KOPT-K1 (cell line): ENCODE measurements at regions not wholly inside any gene's neighbourhood (a gene's known extent, or its start where the extent isn't known, plus 50 kb on each side); places are given as distances from the start of the nearest gene placed in this dataset.
"Not testable (repeated sequence)": the region's sequence is repeated elsewhere in the genome, so short reads cannot be mapped to it uniquely, and the experiment has no call there.

Experiments used
- H3K27ac ChIP-seq: fragments of 200-600 bp; sonication (generic); 2 replicates; pipeline ENCODE4 v1.5.1; 2016; ENCODE audit warnings: antibody characterized with exemption, mild to moderate bottlenecking, low read depth, low read length; ENCODE audit not compliant: poor library complexity, severe bottlenecking
- H3K36me3 ChIP-seq: fragments of 200-600 bp; sonication (generic); 2 replicates; pipeline ENCODE4 v1.5.1; 2017; ENCODE audit warnings: antibody characterized with exemption, mild to moderate bottlenecking, low read length, moderate library complexity; ENCODE audit not compliant: insufficient read depth
- H3K9me3 ChIP-seq: fragments of 200-600 bp; sonication (generic); 2 replicates; pipeline ENCODE4 v1.5.1; 2017; ENCODE audit warnings: antibody characterized with exemption, low read length, mild to moderate bottlenecking; ENCODE audit not compliant: insufficient read depth, poor library complexity, severe bottlenecking

DNA sequence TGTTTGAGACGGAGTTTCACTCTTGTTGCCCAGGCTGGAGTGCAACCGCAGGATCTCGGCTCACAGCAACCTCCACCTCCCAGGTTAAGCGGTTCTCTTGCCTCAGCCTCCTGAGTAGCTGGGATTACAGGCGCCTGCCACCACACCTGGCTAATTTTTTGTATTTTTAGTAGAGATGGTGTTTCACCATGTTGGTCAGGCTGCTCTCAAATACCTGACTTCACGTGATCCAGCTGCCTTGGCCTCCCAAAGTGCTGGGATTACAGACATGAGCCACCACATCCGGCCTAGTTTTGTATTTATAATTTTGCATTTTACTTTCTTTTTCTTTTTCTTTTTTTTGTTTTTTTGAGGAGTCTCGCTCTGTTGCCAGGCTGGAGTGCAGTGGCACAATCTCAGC is 85.3 kb upstream of the LARP1 start:
- not testable (repeated sequence) for H3K36me3 ChIP-seq, H3K27ac ChIP-seq
- H3K9me3 ChIP-seq: peaks cover 14% of the 10 kb centered on the region

DNA sequence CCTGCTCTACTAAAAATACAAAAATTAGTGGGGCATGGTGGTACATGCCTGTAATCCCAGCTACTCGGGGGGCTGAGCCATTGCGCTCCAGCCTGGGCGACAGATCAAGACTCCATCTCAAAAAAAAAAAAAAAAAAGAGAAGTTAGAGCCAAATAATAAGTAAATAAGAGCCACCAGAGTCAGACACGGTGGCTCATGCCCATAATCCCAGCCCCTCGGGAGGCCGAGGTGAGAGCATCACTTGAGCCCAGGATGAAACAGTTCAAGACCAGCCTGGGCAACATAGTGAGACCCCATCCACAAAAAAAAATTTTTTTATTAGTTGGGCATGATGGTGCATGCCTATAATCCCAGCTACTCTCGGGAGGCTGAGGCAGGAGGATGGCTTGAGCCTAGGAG is 85.8 kb upstream of the LARP1 start:
- no peaks in the 10 kb centered on the region for H3K36me3 ChIP-seq
- peaks cover 19% of the 10 kb centered on the region for H3K9me3 ChIP-seq
- no peak overlapping the region for H3K27ac ChIP-seq

DNA sequence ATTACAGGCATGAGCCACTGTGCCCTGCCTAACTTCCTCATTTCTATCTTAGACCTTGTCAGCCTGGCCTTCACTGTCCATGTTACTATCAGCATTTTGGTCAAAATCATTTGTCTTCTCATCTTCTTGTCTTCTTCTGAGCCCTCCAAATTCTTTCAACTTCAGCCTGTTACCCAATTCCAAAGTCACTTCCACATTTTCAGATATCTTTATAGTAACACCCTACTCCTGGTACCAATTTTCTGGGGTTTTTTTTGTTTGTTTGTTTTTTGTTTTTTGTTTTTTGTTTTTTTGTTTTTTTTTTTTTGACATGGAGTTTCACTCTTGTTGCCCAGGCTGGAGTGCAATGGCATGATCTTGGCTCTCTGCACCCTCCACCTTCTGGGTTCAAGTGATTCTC is 90.3 kb upstream of the LARP1 start:
- Histone ChIP-seq H3K9me3 (peaks cover 31% of the 10 kb centered on the region), H3K27ac (no peak overlapping the region), H3K36me3 (no peaks in the 10 kb centered on the region)

- Histone ChIP-seq H3K9me3 (peaks cover 31% of the 10 kb centered on the region), H3K27ac (no peak overlapping the region), H3K36me3 (no peaks in the 10 kb centered on the region)
Measured at GRCh38 chr5:154663424-154663823, 91.8 kb upstream of the LARP1 start.

GRCh38 chr5:154654486-154655371 is 100.4 kb upstream of the LARP1 start:
- Histone ChIP-seq H3K9me3 (no peaks in the 10 kb centered on the region), H3K27ac (peak overlapping the region; percentile 15), H3K36me3 (no peaks in the 10 kb centered on the region)

DNA sequence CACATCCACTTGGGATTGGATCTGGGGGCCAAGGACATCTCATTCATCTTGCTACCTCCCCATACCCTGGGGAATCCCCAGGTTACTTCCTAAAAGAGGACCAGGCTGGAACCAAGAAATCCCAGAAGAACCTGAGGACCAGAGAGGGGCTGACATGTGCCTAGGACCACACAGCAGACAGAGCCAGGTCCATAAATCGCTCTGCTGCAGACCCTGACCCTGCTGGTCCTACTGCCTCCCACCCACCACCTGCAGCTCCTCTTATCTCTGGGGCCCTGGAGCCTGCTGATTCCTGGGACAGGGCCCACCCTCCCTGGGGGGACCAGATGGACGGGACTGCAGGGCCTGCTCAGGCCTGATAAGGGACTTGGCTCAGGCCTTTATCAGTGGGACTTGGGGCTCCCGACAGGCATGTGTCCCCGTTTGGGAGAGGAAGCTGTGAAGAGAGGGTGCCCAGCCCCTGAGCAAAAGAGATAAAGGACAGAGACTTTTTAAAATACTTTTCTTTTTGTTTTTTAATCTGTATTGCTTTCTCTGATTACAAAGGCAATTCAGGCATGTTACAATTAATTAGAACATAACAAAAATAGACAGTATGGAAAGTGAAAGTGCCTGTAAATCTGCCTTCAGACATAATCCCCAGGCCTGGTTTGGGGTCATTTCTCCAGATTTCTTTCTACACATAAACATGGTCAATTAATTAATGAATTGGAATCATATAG is 101.3 kb upstream of the LARP1 start:
- no peaks in the 10 kb centered on the region for H3K36me3 ChIP-seq
- H3K9me3 ChIP-seq: no peaks in the 10 kb centered on the region
- peak overlapping the region; percentile 15 for H3K27ac ChIP-seq

DNA sequence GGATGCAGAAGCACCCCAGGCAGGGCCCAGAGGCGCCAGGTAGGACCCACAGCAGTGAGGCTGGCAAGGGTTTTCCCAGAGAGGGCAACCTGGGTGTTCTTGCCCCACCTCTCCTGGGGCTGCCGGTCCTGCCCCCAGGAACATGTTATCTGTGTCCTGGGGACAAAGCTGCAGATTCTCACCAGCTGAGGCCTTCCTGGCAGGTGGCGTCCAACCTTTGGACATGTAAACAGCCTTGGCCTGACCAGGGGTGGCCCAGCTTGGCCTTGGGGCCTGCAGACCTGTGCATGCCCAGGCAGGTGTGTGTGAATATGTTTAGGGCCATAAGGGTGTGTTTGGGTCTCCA is 101.8 kb upstream of the LARP1 start:
- no peaks in the 10 kb centered on the region for H3K9me3 ChIP-seq
- no peaks in the 10 kb centered on the region for H3K36me3 ChIP-seq
- H3K27ac ChIP-seq: no peak overlapping the region

DNA sequence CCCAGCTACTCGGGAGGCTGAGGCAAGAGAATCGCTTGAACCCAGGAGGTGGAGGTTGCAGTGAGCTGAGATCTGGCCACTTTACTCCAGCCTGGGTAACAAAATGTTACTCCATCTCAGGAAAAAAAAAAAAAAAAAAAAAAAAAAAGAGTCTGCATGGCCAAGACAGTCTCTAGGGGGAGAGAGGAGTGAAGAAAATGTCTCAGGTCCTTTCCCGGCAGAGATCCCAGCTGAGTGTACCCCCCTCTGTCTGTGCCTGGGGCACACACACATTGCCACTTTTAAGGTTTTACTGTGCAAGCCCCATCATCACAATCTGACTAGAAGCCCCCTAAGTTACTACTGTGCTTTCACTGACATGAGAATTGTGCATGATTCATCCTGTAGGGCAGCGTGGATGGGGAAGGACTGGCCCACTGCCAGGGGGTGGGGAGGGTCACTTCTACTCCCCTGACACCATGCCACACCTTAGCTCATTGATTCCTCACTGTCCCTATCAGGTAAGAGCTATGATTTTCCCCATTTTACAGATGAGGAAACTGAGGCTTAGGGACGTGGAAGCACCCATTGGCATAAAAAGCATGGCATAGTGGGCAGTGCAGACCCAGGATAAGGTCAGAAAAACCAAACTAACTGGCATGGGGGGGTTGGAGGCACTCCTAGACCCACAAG is 102.3 kb upstream of the LARP1 start:
- Histone ChIP-seq H3K27ac (no peak overlapping the region), H3K9me3 (no peaks in the 10 kb centered on the region), H3K36me3 (no peaks in the 10 kb centered on the region)

- H3K9me3 ChIP-seq, H3K36me3 ChIP-seq, H3K27ac ChIP-seq: not testable (repeated sequence)
Measured at GRCh38 chr5:154651795-154652194, 103.4 kb upstream of the LARP1 start.

DNA sequence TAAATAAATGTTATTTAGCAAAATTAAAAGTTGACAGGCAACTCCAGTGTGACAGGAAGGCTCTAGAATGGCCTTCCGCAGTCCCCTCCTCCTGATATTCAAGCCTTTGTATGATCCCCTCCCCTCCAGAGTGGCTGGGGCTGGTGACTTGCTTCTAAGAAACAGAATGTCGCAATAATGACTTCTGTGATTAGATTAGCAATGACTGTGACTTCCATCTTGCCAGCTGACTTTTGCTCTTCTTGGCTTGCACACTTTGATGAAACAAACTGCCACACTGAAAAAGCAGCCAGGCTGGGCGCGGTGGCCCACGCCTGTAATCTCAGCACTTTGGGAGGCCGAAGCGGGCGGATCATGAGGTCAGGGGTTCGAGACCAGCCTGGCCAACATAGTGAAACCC is 106.5 kb upstream of the LARP1 start:
- Histone ChIP-seq H3K36me3 (no peaks in the 10 kb centered on the region), H3K9me3 (no peaks in the 10 kb centered on the region), H3K27ac (no peak overlapping the region)

GRCh38 chr5:154648229-154648628 is 106.9 kb upstream of the LARP1 start:
- no peak overlapping the region for H3K27ac ChIP-seq
- no peaks in the 10 kb centered on the region for H3K9me3 ChIP-seq
- no peaks in the 10 kb centered on the region for H3K36me3 ChIP-seq

DNA sequence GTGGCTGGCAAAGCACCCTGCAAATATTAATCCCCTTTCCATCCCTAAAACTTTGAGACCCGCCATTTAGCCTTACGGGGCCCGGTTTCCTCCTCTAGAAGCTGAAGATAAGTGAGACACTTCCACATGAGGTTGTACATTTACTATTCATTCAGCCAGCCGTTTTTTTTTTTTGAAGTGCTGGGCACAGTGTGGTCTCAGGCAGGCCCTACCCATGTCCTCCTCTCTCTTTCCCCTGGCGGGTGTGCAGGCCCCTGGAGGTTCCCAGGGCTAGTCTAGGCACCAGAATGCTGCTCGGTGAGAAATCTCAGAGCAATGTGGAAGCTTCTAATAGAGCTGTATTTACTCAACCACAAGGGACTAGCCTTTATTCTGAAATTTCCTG is 107.4 kb upstream of the LARP1 start:
- H3K27ac ChIP-seq: no peak overlapping the region
- H3K9me3 ChIP-seq: no peaks in the 10 kb centered on the region
- no peaks in the 10 kb centered on the region for H3K36me3 ChIP-seq

DNA sequence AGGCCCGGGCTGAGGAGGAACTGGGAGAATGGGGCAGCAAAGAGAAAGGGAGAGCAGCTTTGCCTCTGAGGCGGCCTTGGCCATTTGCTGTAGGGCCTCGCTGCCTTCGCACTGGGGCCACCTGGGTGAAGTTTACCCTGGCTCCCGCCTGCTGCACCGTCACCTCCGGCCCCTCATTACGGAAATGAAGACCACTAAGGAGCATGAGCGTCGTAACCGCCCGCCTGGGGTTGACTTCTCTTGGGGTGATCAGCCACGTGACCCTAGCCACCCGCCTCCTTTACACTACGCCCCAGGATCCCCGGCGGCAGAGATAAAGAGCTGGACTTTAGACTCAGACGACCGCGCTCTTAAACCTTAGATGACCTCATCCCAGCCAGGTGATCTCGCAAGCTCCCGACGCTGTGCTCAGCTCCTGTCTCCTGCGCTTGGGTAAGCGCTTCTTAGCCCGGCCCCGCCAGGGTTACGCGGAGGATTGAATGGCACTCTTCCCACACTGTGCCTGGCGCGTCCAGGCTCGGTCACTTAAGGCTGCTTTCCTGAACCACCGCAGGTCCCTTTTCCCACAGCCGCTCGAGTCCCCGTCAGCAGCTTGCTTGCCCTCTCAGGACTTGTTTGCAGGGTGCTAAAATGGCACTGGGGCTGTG is 107.9 kb upstream of the LARP1 start:
- Histone ChIP-seq H3K27ac (no peak overlapping the region), H3K36me3 (no peaks in the 10 kb centered on the region), H3K9me3 (no peaks in the 10 kb centered on the region)

GRCh38 chr5:154646745-154647113 is 108.4 kb upstream of the LARP1 start:
- Histone ChIP-seq H3K27ac (no peak overlapping the region), H3K9me3 (no peaks in the 10 kb centered on the region), H3K36me3 (no peaks in the 10 kb centered on the region)

GRCh38 chr5:154644745-154645411 is 110.3 kb upstream of the LARP1 start:
- no peaks in the 10 kb centered on the region for H3K36me3 ChIP-seq
- no peak overlapping the region for H3K27ac ChIP-seq
- no peaks in the 10 kb centered on the region for H3K9me3 ChIP-seq
